GM18873 (cell line): ENCODE measurements at regions not wholly inside any gene's neighbourhood (a gene's known extent, or its start where the extent isn't known, plus 50 kb on each side); places are given as distances from the start of the nearest gene placed in this dataset.
"Not testable (repeated sequence)": the region's sequence is repeated elsewhere in the genome, so short reads cannot be mapped to it uniquely, and the experiment has no call there.

Experiments
- ATAC-seq: cut with Tn5 transposase; IDR thresholded peaks from one replicate; pipeline ENCODE4 v1.9.1; 2021; ENCODE audit warnings: mild to moderate bottlenecking, moderate library complexity, moderate number of reproducible peaks; ENCODE audit not compliant: unreplicated experiment, low FRiP score

DNA sequence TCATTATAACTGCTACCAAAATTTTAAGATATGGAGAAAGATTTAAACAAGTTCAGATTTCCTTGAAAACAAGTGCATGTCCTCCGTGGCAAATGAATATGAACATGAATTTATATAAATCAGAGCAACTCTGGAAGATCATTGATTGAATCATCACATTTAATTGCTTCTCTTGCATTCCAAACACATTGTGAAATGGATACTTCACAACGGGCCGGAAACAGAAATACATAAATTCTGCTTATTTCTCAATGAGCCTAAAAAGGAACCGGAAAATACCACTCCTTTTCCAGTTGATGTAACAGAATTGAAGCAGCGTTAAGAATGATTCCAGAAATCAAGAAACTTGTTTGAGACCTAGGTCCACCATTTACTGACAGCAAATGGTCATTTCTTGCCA lies 134.6 kb upstream of the BTN3A2 start:
- no peak for ATAC-seq

- ATAC-seq, result no peak
Measured at GRCh38 chr6:26231006-26231587, 133.9 kb upstream of the BTN3A2 start.

DNA sequence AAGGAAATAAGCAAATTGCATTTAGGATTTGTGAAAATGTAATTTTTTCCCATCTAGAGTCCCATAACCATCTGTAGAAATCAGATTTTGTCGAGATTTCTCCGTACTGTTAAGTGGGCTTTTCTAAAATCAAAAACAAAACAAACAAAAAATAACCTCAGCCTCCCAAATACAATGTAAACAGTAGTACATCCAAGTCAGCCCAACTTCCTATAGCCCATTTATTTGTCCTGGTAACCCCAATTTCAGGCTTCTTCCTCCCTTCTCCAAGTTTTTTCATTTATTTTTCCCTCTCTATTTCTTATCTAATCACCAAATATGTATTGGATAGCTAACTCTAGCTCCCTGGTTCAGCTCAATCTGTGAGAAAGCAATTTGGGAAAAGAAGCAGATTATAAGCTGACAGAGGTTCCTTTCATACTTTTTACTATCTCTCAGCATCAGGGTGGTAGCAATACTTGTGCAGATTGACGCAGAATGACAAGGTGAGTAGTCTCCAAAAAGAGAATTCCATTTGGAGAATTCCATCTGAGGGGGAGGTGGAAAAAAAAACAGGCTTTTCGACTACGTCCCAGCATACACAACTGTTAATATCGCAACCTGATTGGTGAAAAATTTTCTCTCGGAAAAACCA lies 132.6 kb upstream of the BTN3A2 start:
- ATAC-seq, result no peak

DNA sequence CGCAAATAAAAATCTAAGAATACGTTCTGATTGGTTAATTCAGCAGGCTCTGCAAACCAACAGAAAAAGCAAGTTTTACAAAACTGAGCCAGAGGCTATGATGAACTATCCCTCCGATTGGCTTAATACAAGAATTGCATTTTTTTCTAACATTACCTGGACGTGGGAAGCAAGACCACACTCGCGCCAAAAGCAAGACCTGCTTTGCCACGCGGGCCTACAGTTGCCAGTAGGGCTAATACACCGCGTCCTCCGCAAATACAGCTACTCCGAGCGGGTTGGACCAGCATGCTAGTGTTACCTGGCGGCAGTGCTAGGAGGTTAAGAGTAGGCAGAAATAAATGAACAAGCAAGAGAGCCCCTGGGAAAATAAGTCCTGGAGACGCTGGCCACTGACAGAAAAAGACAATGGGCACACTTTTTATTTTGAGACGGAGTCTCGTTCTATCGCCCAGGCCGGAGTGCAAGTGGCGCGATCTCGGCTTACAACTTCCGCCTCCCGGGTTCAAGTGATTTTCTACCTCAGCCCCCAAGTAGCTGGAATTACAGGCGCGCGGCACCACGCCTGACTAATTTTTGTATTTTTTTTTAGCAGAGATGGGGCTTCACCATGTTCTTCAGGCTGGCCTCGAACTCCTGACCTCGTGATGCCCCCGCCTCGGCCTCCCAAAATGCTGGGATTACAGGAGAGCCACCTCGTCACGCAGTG lies 131.9 kb upstream of the BTN3A2 start:
- peak; percentile 3 for ATAC-seq

GRCh38 chr6:26233649-26234420 lies 131.2 kb upstream of the BTN3A2 start:
- ATAC-seq, result peak; percentile 28

GRCh38 chr6:26234421-26235301 lies 130.3 kb upstream of the BTN3A2 start:
- peak; percentile 42 for ATAC-seq

DNA sequence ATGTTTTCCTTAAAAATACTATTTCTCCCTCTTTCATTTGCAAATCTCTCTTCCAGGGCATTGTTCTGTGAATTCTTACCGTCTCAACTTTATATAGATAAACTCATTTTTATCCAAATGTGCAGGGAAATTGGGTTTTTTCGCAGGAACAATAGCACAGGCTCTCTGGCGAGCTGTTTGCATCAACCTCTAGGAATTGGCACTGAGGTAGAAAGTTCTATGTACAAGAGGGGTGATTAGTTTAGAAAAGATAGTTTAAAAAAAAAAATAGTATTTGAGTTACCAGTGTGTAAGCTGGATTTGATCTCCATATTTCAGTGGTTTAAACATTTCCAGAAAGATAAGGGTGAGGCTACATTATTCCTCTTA lies 129.7 kb upstream of the BTN3A2 start:
- ATAC-seq, result no peak

- ATAC-seq, result not testable (repeated sequence)
Measured at GRCh38 chr6:26239415-26239814, 125.6 kb upstream of the BTN3A2 start.

DNA sequence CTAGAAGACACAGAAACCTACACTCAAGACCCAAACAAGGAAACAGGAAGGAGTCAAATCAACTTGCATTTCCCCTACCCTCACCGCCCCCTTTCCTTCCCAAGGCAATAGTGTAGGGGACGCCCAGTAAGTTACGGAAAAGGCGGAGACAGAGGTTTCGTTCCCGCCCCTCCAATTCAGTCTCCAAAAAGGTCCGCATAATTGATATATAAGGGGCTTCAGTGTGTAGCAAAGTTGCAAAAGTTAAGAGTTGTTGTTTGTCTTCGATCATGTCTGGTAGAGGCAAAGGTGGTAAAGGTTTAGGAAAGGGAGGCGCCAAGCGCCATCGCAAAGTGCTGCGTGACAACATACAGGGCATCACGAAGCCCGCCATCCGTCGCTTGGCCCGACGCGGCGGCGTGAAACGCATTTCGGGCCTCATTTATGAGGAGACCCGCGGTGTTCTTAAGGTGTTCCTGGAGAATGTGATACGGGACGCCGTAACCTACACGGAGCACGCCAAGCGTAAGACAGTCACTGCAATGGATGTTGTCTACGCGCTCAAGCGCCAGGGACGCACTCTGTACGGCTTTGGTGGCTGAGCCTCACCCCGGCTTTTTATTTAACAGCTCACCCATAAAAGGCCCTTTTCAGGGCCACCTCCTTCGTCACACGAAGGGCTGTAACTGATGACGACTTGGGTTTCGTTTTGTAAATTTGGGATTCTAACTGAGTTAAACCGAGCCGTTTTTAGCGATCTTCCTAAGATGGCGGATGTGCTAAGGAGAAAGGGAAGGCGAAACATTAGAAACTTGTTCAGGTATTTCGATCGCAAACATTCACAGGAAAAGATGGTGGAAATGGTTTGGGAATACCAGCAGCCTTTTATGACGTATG lies 124.6 kb upstream of the BTN3A2 start:
- ATAC-seq, result peak; percentile 56

DNA sequence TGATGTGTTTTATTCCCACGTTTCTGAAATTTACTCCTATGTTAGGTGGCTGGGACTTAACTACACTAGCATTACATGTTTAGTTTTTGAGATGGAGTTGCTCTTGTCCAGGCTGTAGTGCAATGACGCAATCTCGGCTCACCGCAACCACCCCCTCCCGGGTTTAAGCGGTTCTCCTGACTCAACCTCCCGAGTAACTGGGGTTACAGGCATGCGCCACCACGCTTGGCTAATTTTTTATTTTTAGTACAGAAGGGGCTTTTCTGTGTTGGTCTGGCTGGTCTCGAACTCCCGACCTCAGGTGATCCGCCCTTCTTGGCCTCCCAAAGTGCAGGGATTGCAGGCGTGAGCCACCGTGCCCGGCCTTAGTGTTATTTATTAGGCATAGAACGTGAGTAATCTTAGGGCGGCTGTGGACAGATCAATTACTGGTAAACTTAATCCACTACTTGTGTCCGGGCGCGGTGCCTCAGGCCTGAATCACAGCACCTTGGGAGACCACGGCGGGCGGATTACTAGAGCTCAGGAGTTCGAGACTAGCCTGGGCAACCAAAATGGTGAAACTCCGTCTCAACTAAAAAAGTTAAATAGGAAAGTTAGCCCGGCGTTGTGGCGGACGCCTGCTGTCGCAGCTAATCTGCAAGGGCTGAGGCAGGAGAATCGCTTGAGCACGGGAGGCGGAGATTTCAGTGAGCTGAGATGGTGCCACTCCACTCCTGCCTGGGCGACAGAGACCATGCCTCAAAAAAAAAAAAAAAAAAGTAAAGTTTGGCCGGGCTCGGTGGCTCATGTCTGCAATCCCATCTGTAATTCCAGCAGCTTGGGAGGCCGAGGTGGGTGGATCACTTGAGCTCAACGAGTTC lies 123.7 kb upstream of the BTN3A2 start:
- no peak for ATAC-seq

- ATAC-seq, result no peak
Measured at GRCh38 chr6:26243132-26243531, 121.9 kb upstream of the BTN3A2 start.

GRCh38 chr6:26243752-26244151 lies 121.2 kb upstream of the BTN3A2 start:
- no peak for ATAC-seq

DNA sequence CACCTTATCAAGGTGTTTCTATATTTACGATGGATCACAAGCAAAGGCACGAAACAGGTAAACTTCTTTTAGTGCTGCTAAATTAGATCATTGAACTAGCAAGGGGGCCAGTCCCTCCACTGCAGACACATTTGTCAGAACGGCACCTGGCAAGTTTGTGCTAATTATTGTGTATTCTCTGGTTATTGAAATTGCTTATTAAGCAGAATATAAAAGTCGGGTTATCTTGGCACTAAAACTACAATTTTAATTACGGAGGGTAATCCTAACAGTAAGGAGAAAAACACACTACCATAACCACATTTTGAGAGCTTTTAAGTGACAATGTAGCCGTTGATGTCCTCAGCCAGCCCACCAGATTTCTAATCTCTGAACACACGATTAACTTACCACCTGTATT lies 118.9 kb upstream of the BTN3A2 start:
- ATAC-seq, result no peak

- ATAC-seq, result no peak
Measured at GRCh38 chr6:26246553-26246952, 118.4 kb upstream of the BTN3A2 start.

DNA sequence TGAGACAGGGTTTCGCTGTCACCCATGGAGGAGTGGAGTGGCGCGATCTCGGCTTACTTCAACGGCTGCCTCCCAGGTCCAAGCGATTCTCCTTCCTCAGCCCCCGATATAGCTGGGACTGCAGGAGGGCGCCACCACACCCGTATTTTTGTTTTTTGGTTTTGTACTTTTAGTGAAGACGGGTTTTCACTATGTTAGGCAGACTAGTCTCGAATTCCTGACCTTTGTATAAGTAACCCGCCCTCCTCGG lies 115.4 kb upstream of the BTN3A2 start:
- no peak for ATAC-seq

GRCh38 chr6:26249957-26250697 lies 114.9 kb upstream of the BTN3A2 start:
- ATAC-seq, result no peak

DNA sequence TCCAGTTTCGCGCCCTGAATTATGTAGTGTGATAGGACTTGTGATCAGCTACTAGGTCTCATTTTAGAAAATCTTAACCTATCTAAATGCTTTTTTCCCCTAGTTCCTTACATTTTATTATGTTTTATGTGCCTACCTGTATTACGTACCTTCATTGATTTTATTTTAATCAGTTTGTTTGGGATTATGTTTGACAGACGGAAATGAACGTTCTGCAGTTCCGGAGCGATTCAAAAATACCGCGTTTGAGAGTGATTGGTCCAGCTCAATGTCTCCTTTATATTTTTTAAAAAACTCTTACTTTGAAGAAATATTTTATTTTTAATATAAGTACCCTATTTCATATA lies 114.3 kb upstream of the BTN3A2 start:
- no peak for ATAC-seq
